K562 (cell line): ENCODE measurements at regions not wholly inside any gene's neighbourhood (a gene's known extent, or its start where the extent isn't known, plus 50 kb on each side); places are given as distances from the start of the nearest gene placed in this dataset.

Source experiments
- CBFA2T2 ChIP-seq: fragments of 450-650 bp; conservative IDR thresholded peaks from 2 replicates; pipeline ENCODE4 v1.6.1; 2017; ENCODE audit warnings: mild to moderate bottlenecking
- CBFB ChIP-seq: sonication (generic); formaldehyde crosslinking; IDR thresholded peaks from 2 replicates; pipeline ENCODE4 v1.4.0; 2020; ENCODE audit warnings: mild to moderate bottlenecking, missing genetic modification reagents
- COPS2 ChIP-seq: fragments of 450-650 bp; conservative IDR thresholded peaks from 2 replicates; pipeline ENCODE4 v1.6.1; 2016; ENCODE audit warnings: mild to moderate bottlenecking, moderate library complexity
- DPF2 ChIP-seq: fragments of 450-650 bp; IDR thresholded peaks from 2 replicates; pipeline ENCODE4 v1.6.1; 2016
- EP300 ChIP-seq: IDR thresholded peaks from 2 replicates; pipeline ENCODE4 v1.6.1; 2012; ENCODE audit warnings: low read length, improper control_type of control experiment
- FOXP1 ChIP-seq: sonication (generic); formaldehyde crosslinking; IDR thresholded peaks from 2 replicates; pipeline ENCODE4 v1.8.0; 2022; ENCODE audit warnings: mild to moderate bottlenecking, missing genetic modification reagents
- GATAD2B ChIP-seq: fragments of 450-650 bp; IDR thresholded peaks from 2 replicates; pipeline ENCODE4 v1.6.1; 2017; ENCODE audit warnings: mild to moderate bottlenecking, borderline replicate concordance
- GTF2A2 ChIP-seq: IDR thresholded peaks from 2 replicates; pipeline ENCODE4 v1.6.1; 2016; ENCODE audit warnings: mild to moderate bottlenecking, missing genetic modification characterization, missing compliant biosample characterization
- JUN ChIP-seq, 2 experiments: sonication (generic) in 1 of 2; formaldehyde crosslinking in 1 of 2; IDR thresholded peaks; 2 replicates each; pipeline versions ENCODE4 v1.6.1 to v1.8.0; 2012 to 2022; ENCODE audit warnings: borderline replicate concordance in 2 of 2, mild to moderate bottlenecking in 2 of 2, improper control_type of control experiment in 1 of 2, low read depth in 1 of 2, low read length in 1 of 2, missing genetic modification reagents in 1 of 2
- KAT8 ChIP-seq: fragments of 450-650 bp; IDR thresholded peaks from 2 replicates; pipeline ENCODE4 v1.6.1; 2016; ENCODE audit warnings: low read depth, mild to moderate bottlenecking
- NELFE ChIP-seq: IDR thresholded peaks from 2 replicates; pipeline ENCODE4 v1.6.1; 2011; ENCODE audit warnings: mild to moderate bottlenecking; ENCODE audit not compliant: insufficient read depth, insufficient read length
- NR3C1 ChIP-seq: sonication (generic); formaldehyde crosslinking; IDR thresholded peaks from 2 replicates; pipeline ENCODE4 v1.8.1; 2022; ENCODE audit warnings: missing genetic modification reagents
- PHTF2 ChIP-seq: fragments of 250-450 bp; sonication (Bioruptor Pico); IDR thresholded peaks from 2 replicates; pipeline ENCODE4 v1.5.0; 2021; ENCODE audit warnings: mild to moderate bottlenecking
- RBM17 ChIP-seq: fragments of 200-400 bp; formaldehyde crosslinking; IDR thresholded peaks from 2 replicates; pipeline ENCODE4 v1.6.1; 2017; ENCODE audit warnings: low read depth, mild to moderate bottlenecking, low read length, borderline replicate concordance
- TBP ChIP-seq: optimal IDR thresholded peaks from 2 replicates; pipeline ENCODE3; 2011; ENCODE audit warnings: low read depth, low read length, improper control_type of control experiment
- TRIM24 ChIP-seq, 2 experiments: fragments of 450-650 bp; IDR thresholded peaks; 2 replicates each; pipeline ENCODE4 v1.6.1; 2016
- ZC3H11A ChIP-seq: IDR thresholded peaks from 2 replicates; pipeline ENCODE4 v1.6.1; 2012; ENCODE audit warnings: low read depth, low read length, improper control_type of control experiment
- ZNF239 ChIP-seq: fragments of 250-450 bp; sonication (Bioruptor Pico); IDR thresholded peaks from 2 replicates; pipeline ENCODE4 v1.4.0; 2020; ENCODE audit warnings: mild to moderate bottlenecking
- ZNF253 ChIP-seq: fragments of 250-450 bp; sonication (Bioruptor Pico); conservative IDR thresholded peaks from 2 replicates; pipeline ENCODE4 v1.6.1; 2021; ENCODE audit warnings: mild to moderate bottlenecking
- ZNF263 ChIP-seq: sonication (generic); formaldehyde crosslinking; IDR thresholded peaks from 2 replicates; pipeline ENCODE4 v1.8.0; 2022; ENCODE audit warnings: mild to moderate bottlenecking, missing genetic modification reagents, borderline replicate concordance
- TF ChIP-seq, protein P1 (sequence below): sonication (generic); formaldehyde crosslinking; IDR thresholded peaks from 2 replicates; pipeline ENCODE4 v1.8.0; 2022; ENCODE audit warnings: missing genetic modification reagents, mild to moderate bottlenecking, borderline replicate concordance
- TF ChIP-seq, protein P2 (sequence below): sonication (generic); formaldehyde crosslinking; IDR thresholded peaks from 2 replicates; pipeline ENCODE4 v1.8.0; 2023; ENCODE audit warnings: missing genetic modification reagents, mild to moderate bottlenecking, borderline replicate concordance

DNA sequence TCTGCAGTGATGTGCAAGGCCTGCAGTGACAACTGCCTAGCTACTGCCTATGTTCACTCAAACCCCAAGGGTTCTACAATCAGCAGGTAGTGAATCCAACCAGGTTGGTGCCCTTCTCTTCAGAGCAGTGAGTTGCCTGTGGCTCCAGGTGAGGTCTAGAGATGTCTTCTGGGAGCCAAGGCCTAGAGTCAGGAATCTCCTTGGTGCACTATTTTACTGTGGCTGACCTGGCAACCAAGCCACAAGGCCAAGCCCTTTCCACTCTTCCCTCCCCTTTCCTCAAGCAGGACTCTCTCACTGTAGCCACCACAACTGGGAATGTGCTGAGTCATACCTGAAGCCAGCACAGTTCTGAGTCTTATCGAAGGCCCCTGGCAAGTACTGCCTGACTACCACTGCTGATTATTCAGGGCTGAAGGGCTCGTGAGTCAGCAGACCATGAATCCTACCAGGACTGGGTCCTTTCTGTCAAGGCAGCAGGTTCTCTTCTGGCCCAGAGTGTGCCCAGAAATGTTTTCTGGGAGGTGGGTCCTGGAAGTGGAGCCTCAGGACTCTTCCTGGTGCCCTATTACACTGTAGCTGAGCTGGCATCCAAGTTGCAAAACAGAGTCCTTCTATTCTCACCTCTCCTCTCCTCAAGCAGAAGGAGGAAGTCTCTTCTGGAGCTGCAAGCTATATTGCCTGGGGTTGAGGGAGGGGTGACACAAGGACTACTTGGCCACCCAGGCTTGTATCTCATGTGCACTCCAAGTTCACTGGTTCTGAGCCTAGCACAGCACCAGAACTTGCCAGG, 111.6 kb downstream of the BTC start (continued):
- TF ChIP-seq, protein P1, sequence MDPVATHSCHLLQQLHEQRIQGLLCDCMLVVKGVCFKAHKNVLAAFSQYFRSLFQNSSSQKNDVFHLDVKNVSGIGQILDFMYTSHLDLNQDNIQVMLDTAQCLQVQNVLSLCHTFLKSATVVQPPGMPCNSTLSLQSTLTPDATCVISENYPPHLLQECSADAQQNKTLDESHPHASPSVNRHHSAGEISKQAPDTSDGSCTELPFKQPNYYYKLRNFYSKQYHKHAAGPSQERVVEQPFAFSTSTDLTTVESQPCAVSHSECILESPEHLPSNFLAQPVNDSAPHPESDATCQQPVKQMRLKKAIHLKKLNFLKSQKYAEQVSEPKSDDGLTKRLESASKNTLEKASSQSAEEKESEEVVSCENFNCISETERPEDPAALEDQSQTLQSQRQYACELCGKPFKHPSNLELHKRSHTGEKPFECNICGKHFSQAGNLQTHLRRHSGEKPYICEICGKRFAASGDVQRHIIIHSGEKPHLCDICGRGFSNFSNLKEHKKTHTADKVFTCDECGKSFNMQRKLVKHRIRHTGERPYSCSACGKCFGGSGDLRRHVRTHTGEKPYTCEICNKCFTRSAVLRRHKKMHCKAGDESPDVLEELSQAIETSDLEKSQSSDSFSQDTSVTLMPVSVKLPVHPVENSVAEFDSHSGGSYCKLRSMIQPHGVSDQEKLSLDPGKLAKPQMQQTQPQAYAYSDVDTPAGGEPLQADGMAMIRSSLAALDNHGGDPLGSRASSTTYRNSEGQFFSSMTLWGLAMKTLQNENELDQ (CRISPR knock-in tag): no peak
- no peak for TF ChIP-seq ZNF263
- TF ChIP-seq COPS2: no peak
- TF ChIP-seq NR3C1 (CRISPR knock-in tag): no peak
- TF ChIP-seq CBFA2T2: peak; percentile 81
- no peak for TF ChIP-seq ZNF253 (CRISPR knock-in tag)
- peak; percentile 85 for TF ChIP-seq JUN (IDR thresholded peaks at IDR 0.05; ENCODE audit: borderline replicate concordance, low read depth, low read length)
- TF ChIP-seq JUN (CRISPR knock-in tag; IDR thresholded peaks at IDR 0.05; ENCODE audit: borderline replicate concordance): no peak
- no peak for TF ChIP-seq CBFB
- peak; percentile 98 for TF ChIP-seq DPF2
- no peak for TF ChIP-seq RBM17
- TF ChIP-seq, protein P2, sequence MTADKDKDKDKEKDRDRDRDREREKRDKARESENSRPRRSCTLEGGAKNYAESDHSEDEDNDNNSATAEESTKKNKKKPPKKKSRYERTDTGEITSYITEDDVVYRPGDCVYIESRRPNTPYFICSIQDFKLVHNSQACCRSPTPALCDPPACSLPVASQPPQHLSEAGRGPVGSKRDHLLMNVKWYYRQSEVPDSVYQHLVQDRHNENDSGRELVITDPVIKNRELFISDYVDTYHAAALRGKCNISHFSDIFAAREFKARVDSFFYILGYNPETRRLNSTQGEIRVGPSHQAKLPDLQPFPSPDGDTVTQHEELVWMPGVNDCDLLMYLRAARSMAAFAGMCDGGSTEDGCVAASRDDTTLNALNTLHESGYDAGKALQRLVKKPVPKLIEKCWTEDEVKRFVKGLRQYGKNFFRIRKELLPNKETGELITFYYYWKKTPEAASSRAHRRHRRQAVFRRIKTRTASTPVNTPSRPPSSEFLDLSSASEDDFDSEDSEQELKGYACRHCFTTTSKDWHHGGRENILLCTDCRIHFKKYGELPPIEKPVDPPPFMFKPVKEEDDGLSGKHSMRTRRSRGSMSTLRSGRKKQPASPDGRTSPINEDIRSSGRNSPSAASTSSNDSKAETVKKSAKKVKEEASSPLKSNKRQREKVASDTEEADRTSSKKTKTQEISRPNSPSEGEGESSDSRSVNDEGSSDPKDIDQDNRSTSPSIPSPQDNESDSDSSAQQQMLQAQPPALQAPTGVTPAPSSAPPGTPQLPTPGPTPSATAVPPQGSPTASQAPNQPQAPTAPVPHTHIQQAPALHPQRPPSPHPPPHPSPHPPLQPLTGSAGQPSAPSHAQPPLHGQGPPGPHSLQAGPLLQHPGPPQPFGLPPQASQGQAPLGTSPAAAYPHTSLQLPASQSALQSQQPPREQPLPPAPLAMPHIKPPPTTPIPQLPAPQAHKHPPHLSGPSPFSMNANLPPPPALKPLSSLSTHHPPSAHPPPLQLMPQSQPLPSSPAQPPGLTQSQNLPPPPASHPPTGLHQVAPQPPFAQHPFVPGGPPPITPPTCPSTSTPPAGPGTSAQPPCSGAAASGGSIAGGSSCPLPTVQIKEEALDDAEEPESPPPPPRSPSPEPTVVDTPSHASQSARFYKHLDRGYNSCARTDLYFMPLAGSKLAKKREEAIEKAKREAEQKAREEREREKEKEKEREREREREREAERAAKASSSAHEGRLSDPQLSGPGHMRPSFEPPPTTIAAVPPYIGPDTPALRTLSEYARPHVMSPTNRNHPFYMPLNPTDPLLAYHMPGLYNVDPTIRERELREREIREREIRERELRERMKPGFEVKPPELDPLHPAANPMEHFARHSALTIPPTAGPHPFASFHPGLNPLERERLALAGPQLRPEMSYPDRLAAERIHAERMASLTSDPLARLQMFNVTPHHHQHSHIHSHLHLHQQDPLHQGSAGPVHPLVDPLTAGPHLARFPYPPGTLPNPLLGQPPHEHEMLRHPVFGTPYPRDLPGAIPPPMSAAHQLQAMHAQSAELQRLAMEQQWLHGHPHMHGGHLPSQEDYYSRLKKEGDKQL (CRISPR knock-in tag): no peak
- no peak for TF ChIP-seq KAT8
- TF ChIP-seq GTF2A2: no peak
- peak; percentile 77 for TF ChIP-seq ZNF239
- no peak for TF ChIP-seq PHTF2
- no peak for TF ChIP-seq TBP
- no peak for TF ChIP-seq GATAD2B
- TF ChIP-seq FOXP1 (CRISPR knock-in tag): no peak
- TF ChIP-seq EP300: peak; percentile 90
- no peak for TF ChIP-seq NELFE
- TF ChIP-seq ZC3H11A: no peak
- peak; percentile 80 to 86; a peak in 3 of 4 replicates for TF ChIP-seq TRIM24 (IDR thresholded peaks at IDR 0.05)
